Femur (tissue), 1 donor: ENCODE measurements at regions not wholly inside any gene's neighbourhood (a gene's known extent, or its start where the extent isn't known, plus 50 kb on each side); places are given as distances from the start of the nearest gene placed in this dataset.

Source experiments
- DNase-seq: peaks from one replicate; pipeline ENCODE4 v3.0.0-alpha.2; 2017

GRCh38 chr11:121780971-121781370, 328.2 kb upstream of the SORL1-AS1 start:
- DNase-seq, result no peak

GRCh38 chr11:121777056-121777455, 324.3 kb upstream of the SORL1-AS1 start:
- no peak for DNase-seq

GRCh38 chr11:121775276-121775675, 322.5 kb upstream of the SORL1-AS1 start:
- no peak for DNase-seq

- no peak for DNase-seq
Measured at GRCh38 chr11:121773076-121773475, 320.3 kb upstream of the SORL1-AS1 start.

- no peak for DNase-seq
Measured at GRCh38 chr11:121770939-121771595, 318.3 kb upstream of the SORL1-AS1 start.

GRCh38 chr11:121769191-121769590, 316.4 kb upstream of the SORL1-AS1 start:
- no peak for DNase-seq

GRCh38 chr11:121767433-121767832, 314.7 kb upstream of the SORL1-AS1 start:
- no peak for DNase-seq

- no peak for DNase-seq
Measured at GRCh38 chr11:121766991-121767390, 314.2 kb upstream of the SORL1-AS1 start.

- no peak for DNase-seq
Measured at GRCh38 chr11:121766166-121766565, 313.4 kb upstream of the SORL1-AS1 start.

- DNase-seq, result no peak
Measured at GRCh38 chr11:121763526-121763925, 310.8 kb upstream of the SORL1-AS1 start.

- DNase-seq, result peak; percentile 51
Measured at GRCh38 chr11:121762820-121763219, 310.1 kb upstream of the SORL1-AS1 start.

GRCh38 chr11:121761186-121761585, 308.4 kb upstream of the SORL1-AS1 start:
- no peak for DNase-seq

GRCh38 chr11:121757480-121758125, 304.8 kb upstream of the SORL1-AS1 start:
- DNase-seq, result no peak

GRCh38 chr11:121755906-121756305, 303.1 kb upstream of the SORL1-AS1 start:
- DNase-seq, result no peak

- DNase-seq, result no peak
Measured at GRCh38 chr11:121755191-121755590, 302.4 kb upstream of the SORL1-AS1 start.

GRCh38 chr11:121754598-121754997, 301.8 kb upstream of the SORL1-AS1 start:
- no peak for DNase-seq

GRCh38 chr11:121749691-121750090, 296.9 kb upstream of the SORL1-AS1 start:
- no peak for DNase-seq

GRCh38 chr11:121748068-121748467, 295.3 kb upstream of the SORL1-AS1 start:
- no peak for DNase-seq

GRCh38 chr11:121743285-121743684, 290.5 kb upstream of the SORL1-AS1 start:
- no peak for DNase-seq

GRCh38 chr11:121741761-121742361, 289.1 kb upstream of the SORL1-AS1 start:
- DNase-seq, result peak; percentile 89

GRCh38 chr11:121741351-121741760, 288.6 kb upstream of the SORL1-AS1 start:
- peak; percentile 73 for DNase-seq

GRCh38 chr11:121740902-121741301, 288.1 kb upstream of the SORL1-AS1 start:
- no peak for DNase-seq

- DNase-seq, result no peak
Measured at GRCh38 chr11:121733858-121734257, 281.1 kb upstream of the SORL1-AS1 start.

GRCh38 chr11:121727942-121728341, 275.2 kb upstream of the SORL1-AS1 start:
- no peak for DNase-seq
